GM12875 (cell line): ENCODE measurements at regions not wholly inside any gene's neighbourhood (a gene's known extent, or its start where the extent isn't known, plus 50 kb on each side); places are given as distances from the start of the nearest gene placed in this dataset.

Source experiments
- H3K4me3 ChIP-seq: one replicate; pipeline ENCODE4 v1.5.1; 2011; ENCODE audit warnings: low read depth, low read length, control low read depth
- CTCF ChIP-seq: IDR thresholded peaks from 2 replicates; pipeline ENCODE4 v1.5.1; 2011; ENCODE audit warnings: low read depth, mild to moderate bottlenecking, control low read depth, inconsistent platforms, low read length, moderate library complexity, borderline replicate concordance; ENCODE audit not compliant: insufficient read depth

GRCh38 chr11:110019675-110020074, 73.5 kb upstream of the ZC3H12C start:
- no peak overlapping the region for H3K4me3 ChIP-seq
- no peak for TF ChIP-seq CTCF

- H3K4me3 ChIP-seq = no peak overlapping the region
- no peak for TF ChIP-seq CTCF
These were observed 70.6 kb upstream of the ZC3H12C start for GRCh38 chr11:110022548-110022947.

- H3K4me3 ChIP-seq = no peak overlapping the region
- no peak for TF ChIP-seq CTCF
These were observed 69.5 kb upstream of the ZC3H12C start for GRCh38 chr11:110023711-110024110.

- TF ChIP-seq CTCF = no peak
- no peak overlapping the region for H3K4me3 ChIP-seq
These were observed 66.2 kb upstream of the ZC3H12C start for GRCh38 chr11:110026858-110027626.

- H3K4me3 ChIP-seq = no peak overlapping the region
- TF ChIP-seq CTCF = no peak
These were observed 65.4 kb upstream of the ZC3H12C start for GRCh38 chr11:110027627-110028371.

GRCh38 chr11:110028921-110029320, 64.3 kb upstream of the ZC3H12C start:
- TF ChIP-seq CTCF = no peak
- no peak overlapping the region for H3K4me3 ChIP-seq

- H3K4me3 ChIP-seq = no peak overlapping the region
- no peak for TF ChIP-seq CTCF
These were observed 63.5 kb upstream of the ZC3H12C start for GRCh38 chr11:110029714-110030113.
